ENCODE measurements at regions not wholly inside any gene's neighbourhood (a gene's known extent, or its start where the extent isn't known, plus 50 kb on each side); places are given as distances from the start of the nearest gene placed in this dataset.
"Not testable (repeated sequence)": the region's sequence is repeated elsewhere in the genome, so short reads cannot be mapped to it uniquely, and the experiment has no call there.

- ATAC-seq; intact Hi-C loops (cut with DNase I); DNase-seq (ENCODE audit: low spot score): not testable (repeated sequence)
Measured at GRCh38 chr4:30092420-30093128, 627.6 kb upstream of the PCDH7 start.

- DNase-seq (ENCODE audit: low spot score) (no peak), ATAC-seq (no peak)
- intact Hi-C loops (cut with DNase I) = no loop called here
Measured at GRCh38 chr4:30094887-30095286, 625.3 kb upstream of the PCDH7 start.

- no peak for ATAC-seq
- DNase-seq (ENCODE audit: low spot score) = no peak
- intact Hi-C loops (cut with DNase I) = no loop called here
Measured at GRCh38 chr4:30103455-30103854, 616.7 kb upstream of the PCDH7 start.

GRCh38 chr4:30116401-30116800, 603.8 kb upstream of the PCDH7 start:
- intact Hi-C loops (cut with DNase I) = no loop called here

GRCh38 chr4:30117433-30117832, 602.7 kb upstream of the PCDH7 start:
- intact Hi-C loops (cut with DNase I) = no loop called here
- DNase-seq (ENCODE audit: low spot score) (no peak), ATAC-seq (no peak)

More at GRCh38 chr4:30116401-30116800, 603.8 kb upstream of the PCDH7 start:
- DNase-seq (ENCODE audit: low spot score) (no peak), ATAC-seq (no peak)

GRCh38 chr4:30122711-30123110, 597.5 kb upstream of the PCDH7 start:
- no peak for ATAC-seq
- intact Hi-C loops (cut with DNase I) = no loop called here
- DNase-seq (ENCODE audit: low spot score) = no peak

GRCh38 chr4:30124621-30125020, 595.5 kb upstream of the PCDH7 start:
- ATAC-seq; intact Hi-C loops (cut with DNase I); DNase-seq (ENCODE audit: low spot score): not testable (repeated sequence)

- no peak for DNase-seq (ENCODE audit: low spot score)
- intact Hi-C loops (cut with DNase I) = no loop called here
- no peak for ATAC-seq
Measured at GRCh38 chr4:30125868-30126267, 594.3 kb upstream of the PCDH7 start.

GRCh38 chr4:30126351-30126750, 593.8 kb upstream of the PCDH7 start:
- intact Hi-C loops (cut with DNase I) = no loop called here
- no peak for DNase-seq (ENCODE audit: low spot score)
- no peak for ATAC-seq

- DNase-seq (ENCODE audit: low spot score); intact Hi-C loops (cut with DNase I); ATAC-seq: not testable (repeated sequence)
Measured at GRCh38 chr4:30148828-30149227, 571.3 kb upstream of the PCDH7 start.

- ATAC-seq; DNase-seq (ENCODE audit: low spot score); intact Hi-C loops (cut with DNase I): not testable (repeated sequence)
Measured at GRCh38 chr4:30149539-30149938, 570.6 kb upstream of the PCDH7 start.

GRCh38 chr4:30153427-30153826, 566.7 kb upstream of the PCDH7 start:
- DNase-seq (ENCODE audit: low spot score) (no peak), ATAC-seq (no peak)
- intact Hi-C loops (cut with DNase I) = no loop called here

GRCh38 chr4:30160140-30160539, 560.0 kb upstream of the PCDH7 start:
- intact Hi-C loops (cut with DNase I) = no loop called here
- DNase-seq (ENCODE audit: low spot score) = no peak
- no peak for ATAC-seq

- DNase-seq (ENCODE audit: low spot score) (no peak), ATAC-seq (no peak)
- intact Hi-C loops (cut with DNase I) = no loop called here
Measured at GRCh38 chr4:30172416-30172815, 547.8 kb upstream of the PCDH7 start.

GRCh38 chr4:30181512-30181911, 538.7 kb upstream of the PCDH7 start:
- intact Hi-C loops (cut with DNase I) = no loop called here
- ATAC-seq = no peak
- DNase-seq (ENCODE audit: low spot score) = no peak

GRCh38 chr4:30181918-30182317, 538.3 kb upstream of the PCDH7 start:
- intact Hi-C loops (cut with DNase I) = no loop called here
- no peak for ATAC-seq
- DNase-seq (ENCODE audit: low spot score) = no peak

- ATAC-seq (no peak), DNase-seq (ENCODE audit: low spot score) (no peak)
- intact Hi-C loops (cut with DNase I) = no loop called here
Measured at GRCh38 chr4:30182786-30183185, 537.4 kb upstream of the PCDH7 start.

GRCh38 chr4:30191902-30192301, 528.3 kb upstream of the PCDH7 start:
- intact Hi-C loops (cut with DNase I) = no loop called here
- DNase-seq (ENCODE audit: low spot score) (no peak), ATAC-seq (no peak)

GRCh38 chr4:30207389-30207788, 512.8 kb upstream of the PCDH7 start:
- DNase-seq (ENCODE audit: low spot score) (no peak), ATAC-seq (no peak)
- intact Hi-C loops (cut with DNase I) = no loop called here

- intact Hi-C loops (cut with DNase I) = no loop called here
- no peak for DNase-seq (ENCODE audit: low spot score)
- no peak for ATAC-seq
Measured at GRCh38 chr4:30208731-30209435, 511.3 kb upstream of the PCDH7 start.

- DNase-seq (ENCODE audit: low spot score); intact Hi-C loops (cut with DNase I); ATAC-seq: not testable (repeated sequence)
Measured at GRCh38 chr4:30215973-30216372, 504.2 kb upstream of the PCDH7 start.
